Liver (tissue), 3 donors: ENCODE measurements at regions not wholly inside any gene's neighbourhood (a gene's known extent, or its start where the extent isn't known, plus 50 kb on each side); places are given as distances from the start of the nearest gene placed in this dataset.

Experiments used
- ATF3 ChIP-seq: IDR thresholded peaks from 2 replicates; pipeline ENCODE4 v1.6.1; 2016; ENCODE audit warnings: antibody characterized with exemption
- CTCF ChIP-seq: fragments of 150-350 bp; IDR thresholded peaks from 2 replicates; pipeline ENCODE4 v1.5.1; 2017; ENCODE audit warnings: improper control_type of control experiment, low read depth, low read length; ENCODE audit not compliant: missing input control
- GABPA ChIP-seq, 2 donors: IDR thresholded peaks in 1 of 2; conservative IDR thresholded peaks in 1 of 2; 2 replicates each; pipeline ENCODE4 v1.6.1; 2016; ENCODE audit warnings: antibody characterized with exemption in 2 of 2, mild to moderate bottlenecking in 1 of 2, moderate library complexity in 1 of 2
- RAD21 ChIP-seq, 2 donors: IDR thresholded peaks; 2 replicates each; pipeline ENCODE4 v1.6.1; 2016; ENCODE audit warnings: antibody characterized with exemption in 2 of 2, mild to moderate bottlenecking in 2 of 2
- REST ChIP-seq: IDR thresholded peaks from 2 replicates; pipeline ENCODE4 v1.6.1; 2016; ENCODE audit warnings: antibody characterized with exemption, mild to moderate bottlenecking
- TAF1 ChIP-seq: conservative IDR thresholded peaks from 2 replicates; pipeline ENCODE4 v1.6.1; 2016; ENCODE audit warnings: antibody characterized with exemption, mild to moderate bottlenecking
- YY1 ChIP-seq: IDR thresholded peaks from 2 replicates; pipeline ENCODE4 v1.6.1; 2016; ENCODE audit warnings: antibody characterized with exemption, mild to moderate bottlenecking
- donor health status: healthy.
- donor health status: healthy.

- TF ChIP-seq CTCF (no peak), ATF3 (no peak), RAD21 (IDR thresholded peaks at IDR 0.05) (no peak), TAF1 (no peak), YY1 (no peak), REST (no peak), GABPA (IDR thresholded peaks at IDR 0.05 in 1 of 2, conservative IDR thresholded peaks at IDR 0.05 in 1 of 2) (no peak)
Observed at GRCh38 chr1:209235166-209235565, 348.3 kb upstream of the CAMK1G start.
